ENCODE measurements at regions not wholly inside any gene's neighbourhood (a gene's known extent, or its start where the extent isn't known, plus 50 kb on each side); places are given as distances from the start of the nearest gene placed in this dataset.

DNA sequence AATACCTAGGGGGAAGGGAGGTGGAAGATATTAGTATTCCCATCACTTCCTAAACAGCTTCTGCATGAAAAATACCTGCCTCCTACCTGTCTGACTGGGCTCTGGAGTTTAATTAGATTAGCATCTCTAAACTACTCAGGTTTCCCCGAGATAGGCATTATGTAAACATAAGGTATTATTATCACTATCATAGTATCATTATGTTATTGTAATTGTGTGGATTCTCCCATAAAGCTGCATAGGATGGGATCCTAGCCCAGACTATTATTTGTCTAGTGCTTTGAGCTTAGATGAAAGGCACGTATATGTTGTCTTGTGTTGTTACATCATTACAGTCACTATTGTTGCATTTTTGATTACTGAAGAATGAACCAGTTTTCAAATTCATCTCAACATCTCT lies 115.2 kb upstream of the SOX21 start:
- DNase-seq (ENCODE audit: low read depth) = no peak
- no peak overlapping the region for H3K4me3 ChIP-seq (ENCODE audit: low read length)
- TF ChIP-seq, protein P1, sequence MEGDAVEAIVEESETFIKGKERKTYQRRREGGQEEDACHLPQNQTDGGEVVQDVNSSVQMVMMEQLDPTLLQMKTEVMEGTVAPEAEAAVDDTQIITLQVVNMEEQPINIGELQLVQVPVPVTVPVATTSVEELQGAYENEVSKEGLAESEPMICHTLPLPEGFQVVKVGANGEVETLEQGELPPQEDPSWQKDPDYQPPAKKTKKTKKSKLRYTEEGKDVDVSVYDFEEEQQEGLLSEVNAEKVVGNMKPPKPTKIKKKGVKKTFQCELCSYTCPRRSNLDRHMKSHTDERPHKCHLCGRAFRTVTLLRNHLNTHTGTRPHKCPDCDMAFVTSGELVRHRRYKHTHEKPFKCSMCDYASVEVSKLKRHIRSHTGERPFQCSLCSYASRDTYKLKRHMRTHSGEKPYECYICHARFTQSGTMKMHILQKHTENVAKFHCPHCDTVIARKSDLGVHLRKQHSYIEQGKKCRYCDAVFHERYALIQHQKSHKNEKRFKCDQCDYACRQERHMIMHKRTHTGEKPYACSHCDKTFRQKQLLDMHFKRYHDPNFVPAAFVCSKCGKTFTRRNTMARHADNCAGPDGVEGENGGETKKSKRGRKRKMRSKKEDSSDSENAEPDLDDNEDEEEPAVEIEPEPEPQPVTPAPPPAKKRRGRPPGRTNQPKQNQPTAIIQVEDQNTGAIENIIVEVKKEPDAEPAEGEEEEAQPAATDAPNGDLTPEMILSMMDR (conservative IDR thresholded peaks at IDR 0.05; ENCODE audit: low read length) = no peak

GRCh38 chr13:94825507-94825906 lies 113.2 kb upstream of the SOX21 start:
- peak; percentile 11 for DNase-seq (ENCODE audit: low read depth)
- H3K4me3 ChIP-seq (ENCODE audit: low read length) = no peak overlapping the region
- TF ChIP-seq, protein P1 (conservative IDR thresholded peaks at IDR 0.05; ENCODE audit: low read length) = no peak

DNA sequence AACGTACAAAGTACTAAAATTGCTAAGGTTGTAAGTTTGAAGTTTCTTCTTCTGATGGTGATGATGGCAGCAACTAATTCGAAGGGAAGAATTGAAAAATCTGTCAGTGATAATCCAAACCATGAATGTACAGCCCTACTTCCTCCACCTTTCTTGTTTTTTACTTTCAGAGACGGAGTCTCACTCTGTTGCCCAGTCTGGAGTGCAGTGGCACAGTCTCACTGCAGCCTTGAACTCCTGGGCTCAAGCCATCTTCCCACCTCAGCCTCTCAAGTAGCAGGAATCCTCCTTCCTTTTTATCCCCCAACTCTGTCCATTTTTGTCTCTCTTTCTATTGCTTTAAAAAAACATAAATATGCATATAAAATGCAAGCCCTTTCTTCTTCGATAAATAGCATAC lies 112.3 kb upstream of the SOX21 start:
- H3K4me3 ChIP-seq (ENCODE audit: low read length) = no peak overlapping the region
- TF ChIP-seq, protein P1 (conservative IDR thresholded peaks at IDR 0.05; ENCODE audit: low read length) = no peak
- no peak for DNase-seq (ENCODE audit: low read depth)

- no peak for DNase-seq (ENCODE audit: low read depth)
- H3K4me3 ChIP-seq (ENCODE audit: low read length) = no peak overlapping the region
- TF ChIP-seq, protein P1 (conservative IDR thresholded peaks at IDR 0.05; ENCODE audit: low read length) = no peak
These were observed 110.0 kb upstream of the SOX21 start for GRCh38 chr13:94822356-94822755.

DNA sequence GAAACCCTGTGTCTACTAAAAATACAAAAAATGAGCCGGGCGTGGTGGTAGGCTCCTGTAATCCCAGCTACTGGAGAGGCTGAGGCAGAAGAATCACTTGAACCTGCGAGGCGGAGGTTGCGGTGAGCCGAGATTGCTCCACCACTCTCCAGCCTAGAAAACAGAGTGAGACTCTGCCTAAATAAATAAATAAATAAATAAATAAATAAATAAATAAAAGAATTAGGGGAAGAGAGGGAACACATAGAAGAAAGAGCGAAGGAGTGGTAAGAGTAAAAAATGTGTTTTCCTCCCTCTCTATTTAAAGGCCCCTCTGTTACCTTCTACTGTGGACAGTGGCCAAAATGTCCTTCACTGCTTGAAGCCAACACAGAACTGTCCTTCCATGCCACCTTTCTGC lies 103.9 kb upstream of the SOX21 start:
- no peak for DNase-seq (ENCODE audit: low read depth)
- H3K4me3 ChIP-seq (ENCODE audit: low read length) = no peak overlapping the region
- TF ChIP-seq, protein P1 (conservative IDR thresholded peaks at IDR 0.05; ENCODE audit: low read length) = no peak

DNA sequence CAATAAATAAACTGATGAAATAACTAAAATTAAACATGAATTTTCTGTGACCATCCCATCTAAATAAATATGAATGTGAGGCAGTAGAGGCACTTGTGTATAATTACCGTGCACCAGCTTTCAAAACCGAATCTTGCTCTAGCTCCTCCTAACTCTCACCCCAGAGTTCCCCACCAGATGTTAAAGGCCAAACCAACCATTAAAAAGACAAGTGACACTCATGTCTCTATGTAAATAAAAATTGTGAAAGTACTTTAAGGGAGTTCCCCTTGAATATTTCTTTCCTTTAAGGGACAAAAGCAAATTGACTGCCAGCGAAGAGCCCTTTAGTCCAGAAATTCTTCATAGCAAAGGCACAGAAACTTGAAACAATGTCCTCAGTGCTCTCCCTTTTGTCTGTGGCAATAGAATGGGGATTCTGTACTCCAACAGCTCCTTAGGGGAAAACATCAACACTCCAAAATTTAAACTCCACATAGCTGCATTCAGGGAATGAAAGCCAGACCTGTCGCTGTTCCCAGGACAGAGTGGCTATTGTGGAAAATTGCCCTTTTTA lies 101.7 kb upstream of the SOX21 start:
- H3K4me3 ChIP-seq (ENCODE audit: low read length) = no peak overlapping the region
- DNase-seq (ENCODE audit: low read depth) = no peak
- TF ChIP-seq, protein P1 (conservative IDR thresholded peaks at IDR 0.05; ENCODE audit: low read length) = no peak

DNA sequence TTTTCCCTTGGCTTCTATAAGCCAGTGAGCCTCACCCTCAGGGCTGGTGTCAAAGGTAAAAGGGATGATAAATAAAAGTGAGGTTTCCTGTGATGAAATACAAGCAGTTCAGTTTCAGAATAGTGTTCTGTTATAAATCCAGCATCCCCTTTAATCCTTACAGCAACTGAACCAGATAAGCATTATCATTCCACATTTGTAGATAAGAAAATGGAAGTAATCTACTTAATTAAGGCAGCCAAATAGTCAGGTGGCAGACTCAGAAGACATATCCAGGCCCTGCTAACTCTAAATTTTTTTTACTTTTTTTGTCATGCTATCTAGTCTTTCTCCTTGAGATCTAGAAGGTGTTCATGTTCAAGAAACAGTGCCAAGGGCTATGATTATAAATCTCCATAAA lies 99.4 kb upstream of the SOX21 start:
- TF ChIP-seq, protein P1 (conservative IDR thresholded peaks at IDR 0.05; ENCODE audit: low read length) = no peak

More for the DNA sequence above, 99.4 kb upstream of the SOX21 start:
- no peak overlapping the region for H3K4me3 ChIP-seq (ENCODE audit: low read length)
- no peak for DNase-seq (ENCODE audit: low read depth)
